Pancreas (tissue), 10 donors: ENCODE measurements at regions not wholly inside any gene's neighbourhood (a gene's known extent, or its start where the extent isn't known, plus 50 kb on each side); places are given as distances from the start of the nearest gene placed in this dataset.

Experiments
- ATAC-seq, 4 donors: fragments of 200-7000 bp; cut with Tn5 transposase; one replicate each; pipeline versions ENCODE4 v1.8.0 to v1.9.1; 2020; ENCODE audit warnings: mild to moderate bottlenecking in 4 of 4, moderate library complexity in 4 of 4
- DNase-seq, 6 donors: peaks; one replicate each; pipeline ENCODE4 v3.0.0-alpha.2; 2020
- FAIRE-seq: peaks from 2 replicates; lab custom pipeline; 2012; peaks lifted over from hg19 to GRCh38; lab: Jason Lieb, UNC
- H3K27ac ChIP-seq, 4 donors: fragments of 200-600 bp; sonication (generic); 1 replicate in 3 of 4; 2 replicates in 1 of 4; pipeline versions ENCODE4 v1.5.0 to v1.8.0; 2020
- H3K27me3 ChIP-seq, 4 donors: fragments of 200-600 bp; one replicate each; pipeline ENCODE4 v1.8.0; 2021
- H3K36me3 ChIP-seq, 3 donors: fragments of 200-600 bp; sonication (generic) in 1 of 3; one replicate each; pipeline versions ENCODE4 v1.5.0 to v1.8.0; 2020 to 2021
- H3K4me1 ChIP-seq, 3 donors: fragments of 200-600 bp; one replicate each; pipeline ENCODE4 v1.8.0; 2021
- H3K4me3 ChIP-seq, 4 donors: fragments of 200-600 bp; sonication (generic) in 2 of 4; one replicate each; pipeline versions ENCODE4 v1.5.0 to v1.8.0; 2020 to 2021
- H3K9me3 ChIP-seq, 4 donors: fragments of 200-600 bp; one replicate each; pipeline ENCODE4 v1.8.0; 2021
- WGBS, 2 donors: extraction: QIAGEN DNeasy Blood & Tissue Kit; methylation state at CpG; one replicate each; pipeline ENCODE4 v1.1.7; 2013; 5-methylcytosine and 5-hydroxymethylcytosine counted together
- intact Hi-C, 3 donors: fragments of 100-400 bp; cut with DNase I; formaldehyde crosslinking; loops; one replicate each; pipeline versions ENCODE4 v1.11.1 to v1.14.2; 2022
- TF ChIP-seq, protein P1 (sequence below), 4 donors: fragments of 200-600 bp; sonication (generic) in 3 of 4; IDR thresholded peaks; one replicate each; pipeline versions ENCODE4 v1.5.0 to v1.8.0; 2021; ENCODE audit warnings: antibody characterized with exemption in 4 of 4
- donor health status: healthy with polysubstance abuse.
- donor health status: DM: no; HTN: no; CAD: no; lungs with moderate emphysema.
- donor health status: DM: no; HTN: no; CAD: no.
- donor health status: control.
- donor health status: control.
- donor health status: Bipolar disorder and iron deficiency.
- donor health status: DM: yes; HTN: yes; CAD: no.
- donor health status: DM: no; HTN: no; CAD: no.
- donor health status: DM: no; HTN: no; CAD: no.
- donor health status: DM: yes; HTN: yes; CAD: no.

DNA sequence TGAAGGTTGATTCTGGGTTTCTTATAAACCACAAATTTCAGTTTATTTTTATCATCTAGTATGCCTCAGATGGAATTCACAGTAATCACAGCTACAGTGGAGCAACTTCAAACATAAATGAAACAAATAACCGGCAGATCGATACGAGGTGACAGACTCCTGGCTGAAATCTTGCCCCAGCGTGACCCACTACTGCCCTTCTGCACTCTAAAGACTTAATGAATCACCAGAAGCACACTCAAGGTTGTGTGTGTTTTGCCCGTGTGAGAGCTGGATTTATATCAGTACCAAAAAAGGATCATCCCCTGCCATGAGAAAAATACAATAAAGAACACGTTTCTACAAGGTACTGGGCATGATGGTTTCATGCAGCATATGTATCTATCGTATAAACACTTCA is 161.7 kb downstream of the KLF12 start:
- no peak for FAIRE-seq
- intact Hi-C loops = no loop called here
- H3K9me3 ChIP-seq = no peaks in the 10 kb centered on the region
- H3K27ac ChIP-seq = no peak overlapping the region
- 45 to 46% methylated on average over 7 of the region's 7 CpGs for WGBS, 2 donors
- ATAC-seq = peak in 2 of 4 donors; percentile 50 to 64
- no peaks in the 10 kb centered on the region for H3K36me3 ChIP-seq
- TF ChIP-seq, protein P1, sequence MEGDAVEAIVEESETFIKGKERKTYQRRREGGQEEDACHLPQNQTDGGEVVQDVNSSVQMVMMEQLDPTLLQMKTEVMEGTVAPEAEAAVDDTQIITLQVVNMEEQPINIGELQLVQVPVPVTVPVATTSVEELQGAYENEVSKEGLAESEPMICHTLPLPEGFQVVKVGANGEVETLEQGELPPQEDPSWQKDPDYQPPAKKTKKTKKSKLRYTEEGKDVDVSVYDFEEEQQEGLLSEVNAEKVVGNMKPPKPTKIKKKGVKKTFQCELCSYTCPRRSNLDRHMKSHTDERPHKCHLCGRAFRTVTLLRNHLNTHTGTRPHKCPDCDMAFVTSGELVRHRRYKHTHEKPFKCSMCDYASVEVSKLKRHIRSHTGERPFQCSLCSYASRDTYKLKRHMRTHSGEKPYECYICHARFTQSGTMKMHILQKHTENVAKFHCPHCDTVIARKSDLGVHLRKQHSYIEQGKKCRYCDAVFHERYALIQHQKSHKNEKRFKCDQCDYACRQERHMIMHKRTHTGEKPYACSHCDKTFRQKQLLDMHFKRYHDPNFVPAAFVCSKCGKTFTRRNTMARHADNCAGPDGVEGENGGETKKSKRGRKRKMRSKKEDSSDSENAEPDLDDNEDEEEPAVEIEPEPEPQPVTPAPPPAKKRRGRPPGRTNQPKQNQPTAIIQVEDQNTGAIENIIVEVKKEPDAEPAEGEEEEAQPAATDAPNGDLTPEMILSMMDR (IDR thresholded peaks at IDR 0.05) = no peak
- no peak for DNase-seq
- H3K4me1 ChIP-seq = peaks cover 0 to 7% (median 0%) of the 10 kb centered on the region in 3 donors
- no peaks in the 10 kb centered on the region for H3K27me3 ChIP-seq
- H3K4me3 ChIP-seq = no peak overlapping the region

DNA sequence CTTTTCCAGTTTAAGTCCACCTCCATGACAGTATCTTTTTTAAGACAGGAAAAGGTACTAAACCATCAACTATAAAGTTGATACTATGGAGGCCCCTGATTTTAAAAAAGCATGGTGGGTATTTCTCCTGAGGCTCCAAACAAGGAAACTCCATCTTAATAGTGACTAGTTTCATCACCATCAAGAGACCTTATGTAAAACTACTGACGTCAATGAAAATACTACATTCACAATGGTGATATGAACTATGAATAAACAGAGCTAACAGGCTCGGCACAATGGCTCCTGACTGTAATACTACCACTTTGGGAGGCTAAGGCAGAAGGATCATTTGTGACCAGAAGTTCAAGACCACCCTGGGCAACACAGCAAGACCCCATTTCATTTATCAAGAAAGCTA is 162.7 kb downstream of the KLF12 start:
- no peak for DNase-seq
- no peak for FAIRE-seq
- Histone ChIP-seq H3K36me3 (no peaks in the 10 kb centered on the region), H3K27ac (no peak overlapping the region), H3K4me1 (peaks cover 0 to 7% (median 0%) of the 10 kb centered on the region in 3 donors), H3K4me3 (no peak overlapping the region), H3K27me3 (no peaks in the 10 kb centered on the region), H3K9me3 (no peaks in the 10 kb centered on the region)
- TF ChIP-seq, protein P1 (IDR thresholded peaks at IDR 0.05) = no peak
- WGBS, 2 donors = 78 to 80% methylated on average over 2 of the region's 2 CpGs
- intact Hi-C loops = no loop called here
- ATAC-seq = no peak

DNA sequence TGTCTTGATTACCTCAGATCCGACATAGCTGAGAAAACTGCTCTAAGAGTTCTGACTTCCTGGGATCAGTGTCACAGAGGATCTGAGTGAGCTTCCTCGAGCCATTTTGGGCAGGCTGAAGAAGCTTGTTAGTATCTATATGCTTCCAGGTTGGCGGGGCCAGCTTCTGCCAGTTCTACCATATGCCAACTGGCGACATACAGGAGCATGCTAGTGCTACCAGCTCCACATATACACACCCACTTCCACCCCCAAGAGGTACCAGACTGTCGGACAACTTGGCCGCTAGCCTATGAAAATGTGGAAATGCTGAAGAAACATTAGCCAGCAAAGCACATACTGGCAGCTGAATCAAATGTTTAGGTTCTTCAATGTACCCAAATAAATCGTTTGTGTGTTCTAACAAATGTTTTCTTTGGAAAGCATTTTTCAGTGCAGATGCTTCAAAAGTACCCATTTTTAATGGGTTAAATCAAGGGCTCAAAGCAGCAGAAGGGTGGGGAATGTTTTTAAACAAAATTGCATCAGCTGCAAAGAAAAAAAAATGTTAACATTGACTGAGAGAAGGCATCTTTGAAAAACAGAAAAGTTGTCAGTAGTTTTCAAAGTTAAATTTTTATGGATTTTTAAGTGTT is 163.7 kb downstream of the KLF12 start:
- DNase-seq (no peak), ATAC-seq (no peak), FAIRE-seq (no peak)
- no peak overlapping the region for H3K4me3 ChIP-seq
- no peaks in the 10 kb centered on the region for H3K27me3 ChIP-seq
- TF ChIP-seq, protein P1 (IDR thresholded peaks at IDR 0.05) = no peak
- intact Hi-C loops = no loop called here
- H3K27ac ChIP-seq = no peak overlapping the region
- peaks cover 0 to 7% (median 0%) of the 10 kb centered on the region in 3 donors for H3K4me1 ChIP-seq
- H3K9me3 ChIP-seq = no peaks in the 10 kb centered on the region
- 82 to 92% methylated on average over 7 of the region's 7 CpGs for WGBS, 2 donors
- H3K36me3 ChIP-seq = no peaks in the 10 kb centered on the region

DNA sequence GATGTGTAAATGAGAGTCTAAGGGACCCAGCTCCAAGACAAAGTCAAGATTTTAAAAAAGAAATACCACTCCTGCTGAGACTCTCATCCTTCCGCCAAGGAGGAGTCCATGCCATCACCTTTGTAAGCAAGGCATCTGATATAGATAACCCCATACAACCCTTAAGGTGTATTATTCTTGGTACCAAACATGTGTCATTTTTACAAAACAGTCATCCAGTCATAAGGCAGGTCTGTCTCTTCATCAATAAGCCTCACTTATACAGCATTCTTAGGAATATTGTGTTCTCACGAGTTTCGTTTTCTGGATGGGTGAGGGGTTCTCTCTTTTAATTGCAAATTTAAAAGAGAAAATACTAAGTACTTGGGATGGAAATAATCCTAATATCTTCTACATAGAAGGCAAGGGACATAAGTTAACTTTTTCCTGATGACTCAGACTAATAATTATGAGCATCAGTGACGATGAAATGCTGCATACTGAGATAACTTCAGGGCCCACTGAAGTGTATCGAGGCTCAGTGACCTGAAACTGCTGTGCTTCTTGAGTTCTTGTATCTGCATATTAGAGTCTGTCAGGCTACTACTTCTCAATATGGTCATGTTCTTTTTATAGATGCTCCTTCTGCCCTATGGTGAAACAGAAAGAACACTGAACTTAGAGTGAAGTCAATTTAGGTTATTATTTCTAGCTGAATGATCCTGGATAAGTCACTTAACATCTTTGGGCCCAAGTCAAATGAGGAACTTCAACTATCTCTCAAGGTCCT is 166.6 kb downstream of the KLF12 start:
- no peak overlapping the region for H3K4me3 ChIP-seq
- intact Hi-C loops = no loop called here
- H3K27me3 ChIP-seq = no peaks in the 10 kb centered on the region
- 83 to 92% methylated on average over 5 of the region's 5 CpGs for WGBS, 2 donors
- H3K27ac ChIP-seq = no peak overlapping the region
- H3K9me3 ChIP-seq = no peaks in the 10 kb centered on the region
- no peaks in the 10 kb centered on the region for H3K36me3 ChIP-seq
- DNase-seq (no peak), ATAC-seq (no peak), FAIRE-seq (no peak)
- TF ChIP-seq, protein P1 (IDR thresholded peaks at IDR 0.05) = no peak
- peaks cover 0 to 7% (median 0%) of the 10 kb centered on the region in 3 donors for H3K4me1 ChIP-seq

DNA sequence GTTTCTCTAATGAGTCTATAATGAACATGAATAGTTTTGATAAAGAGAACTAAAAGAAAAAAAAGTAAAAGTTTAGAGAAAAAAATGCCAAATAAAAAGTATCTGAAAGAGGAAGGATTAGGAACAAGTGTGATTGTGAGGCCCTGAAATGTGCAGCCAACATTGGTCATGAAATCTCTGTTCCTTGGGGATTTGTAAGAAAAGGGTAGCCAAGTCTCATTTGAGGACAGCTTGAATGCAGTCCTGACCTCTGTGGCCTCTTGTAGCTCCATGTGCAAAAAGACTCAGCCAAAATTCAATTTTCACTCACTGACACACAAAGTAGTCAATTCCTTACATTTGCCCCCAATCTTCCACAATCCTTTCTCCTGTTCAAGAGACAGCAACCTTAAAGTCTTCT is 167.9 kb downstream of the KLF12 start:
- no peak overlapping the region for H3K27ac ChIP-seq
- intact Hi-C loops = no loop called here
- no peaks in the 10 kb centered on the region for H3K9me3 ChIP-seq
- ATAC-seq = no peak
- no peak overlapping the region for H3K4me3 ChIP-seq
- no peak for FAIRE-seq
- no peaks in the 10 kb centered on the region for H3K36me3 ChIP-seq
- TF ChIP-seq, protein P1 (IDR thresholded peaks at IDR 0.05) = no peak
- no peaks in the 10 kb centered on the region for H3K4me1 ChIP-seq
- no peak for DNase-seq
- H3K27me3 ChIP-seq = no peaks in the 10 kb centered on the region
